Memory B cell (primary cell): ENCODE measurements at regions not wholly inside any gene's neighbourhood (a gene's known extent, or its start where the extent isn't known, plus 50 kb on each side); places are given as distances from the start of the nearest gene placed in this dataset.

Experiments
- ATAC-seq: fragments of 150-1000 bp; cut with Tn5 transposase; 2 replicates; pipeline ENCODE4 v1.10.0; 2021; ENCODE audit warnings: low read depth, mild to moderate bottlenecking, moderate library complexity
- DNase-seq, 2 donors: peaks; one replicate each; pipeline ENCODE4 v3.0.0; 2022; ENCODE audit warnings: low spot score in 2 of 2
- H3K27ac Mint-ChIP-seq: one replicate; pipeline ENCODE4 v1.8.0; 2022; ENCODE audit warnings: mild to moderate bottlenecking, moderate library complexity, mixed read lengths
- H3K27me3 Mint-ChIP-seq: one replicate; pipeline ENCODE4 v1.8.0; 2022; ENCODE audit warnings: mixed read lengths
- H3K36me3 Mint-ChIP-seq: one replicate; pipeline ENCODE4 v1.8.0; 2022; ENCODE audit warnings: mild to moderate bottlenecking, mixed read lengths
- H3K4me1 Mint-ChIP-seq: one replicate; pipeline ENCODE4 v1.8.0; 2022; ENCODE audit warnings: mixed read lengths
- H3K4me3 Mint-ChIP-seq: one replicate; pipeline ENCODE4 v1.8.0; 2022; ENCODE audit warnings: mild to moderate bottlenecking, moderate library complexity, mixed read lengths
- H3K9me3 Mint-ChIP-seq: one replicate; pipeline ENCODE4 v1.8.0; 2022; ENCODE audit warnings: mixed read lengths

- Mint-ChIP-seq H3K4me3 (no peak overlapping the region), H3K36me3 (no peaks in the 10 kb centered on the region), H3K27ac (no peak overlapping the region), H3K9me3 (peaks cover 12% of the 10 kb centered on the region), H3K27me3 (no peaks in the 10 kb centered on the region), H3K4me1 (no peaks in the 10 kb centered on the region)
- ATAC-seq (no peak), DNase-seq (no peak)
Measured at GRCh38 chr11:23490557-23491235, 630.4 kb upstream of the CCDC179 start.

DNA sequence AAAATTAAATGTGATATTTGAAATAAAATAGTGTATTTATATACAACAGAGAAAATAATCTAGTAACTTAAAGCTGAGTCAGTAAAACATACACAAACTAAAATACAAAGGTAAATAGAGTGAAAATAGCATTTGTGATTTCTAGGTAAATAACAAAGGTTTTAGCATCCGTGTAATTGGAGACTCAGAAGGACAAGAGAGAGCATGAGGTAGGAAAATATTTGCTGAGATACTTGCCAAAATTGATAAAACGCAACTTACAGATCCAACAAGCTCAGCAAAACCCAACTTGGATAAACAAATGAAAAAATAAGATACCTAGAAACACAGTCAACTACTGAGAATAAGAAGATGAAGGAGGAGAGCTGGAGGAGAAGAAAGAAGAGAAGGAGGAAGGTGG, 634.7 kb upstream of the CCDC179 start:
- Mint-ChIP-seq H3K27ac (no peak overlapping the region), H3K9me3 (peaks cover 7% of the 10 kb centered on the region)

GRCh38 chr11:23496340-23496739, 636.1 kb upstream of the CCDC179 start:
- Mint-ChIP-seq H3K27me3 (no peaks in the 10 kb centered on the region), H3K9me3 (peaks cover 7% of the 10 kb centered on the region), H3K27ac (no peak overlapping the region), H3K4me1 (no peaks in the 10 kb centered on the region), H3K36me3 (no peaks in the 10 kb centered on the region), H3K4me3 (no peak overlapping the region)
- ATAC-seq (no peak), DNase-seq (no peak)

More for the DNA sequence above, 634.7 kb upstream of the CCDC179 start:
- H3K36me3 Mint-ChIP-seq: no peaks in the 10 kb centered on the region
- DNase-seq (no peak), ATAC-seq (no peak)
- H3K4me1 Mint-ChIP-seq: no peaks in the 10 kb centered on the region
- no peak overlapping the region for H3K4me3 Mint-ChIP-seq
- H3K27me3 Mint-ChIP-seq: no peaks in the 10 kb centered on the region

GRCh38 chr11:23497040-23497439, 636.8 kb upstream of the CCDC179 start:
- H3K27me3 Mint-ChIP-seq: no peaks in the 10 kb centered on the region
- H3K36me3 Mint-ChIP-seq: no peaks in the 10 kb centered on the region
- H3K4me1 Mint-ChIP-seq: no peaks in the 10 kb centered on the region
- peaks cover 2% of the 10 kb centered on the region for H3K9me3 Mint-ChIP-seq
- DNase-seq: no peak
- H3K4me3 Mint-ChIP-seq: no peak overlapping the region
- no peak for ATAC-seq
- H3K27ac Mint-ChIP-seq: no peak overlapping the region

DNA sequence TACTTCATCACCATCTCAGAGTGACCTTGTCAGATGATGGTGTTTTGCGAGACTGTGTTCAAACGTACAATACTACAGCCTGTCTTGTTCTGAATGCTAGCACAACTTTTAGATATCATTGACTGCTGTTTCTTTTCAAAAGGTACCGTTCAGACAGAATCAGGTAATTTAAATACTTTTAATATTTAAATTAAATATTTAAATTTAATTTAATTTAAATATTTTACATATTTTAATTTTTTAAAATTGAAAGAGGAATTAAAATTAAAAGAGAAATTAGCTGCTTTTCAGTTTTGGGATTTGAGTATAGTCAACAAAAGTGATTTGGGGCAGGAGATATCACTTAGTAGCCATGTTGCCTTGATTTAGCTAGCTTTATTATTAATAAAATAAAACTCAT, 642.1 kb upstream of the CCDC179 start:
- H3K4me1 Mint-ChIP-seq: no peaks in the 10 kb centered on the region
- H3K9me3 Mint-ChIP-seq: peaks cover 2% of the 10 kb centered on the region
- H3K27ac Mint-ChIP-seq: no peak overlapping the region
- H3K27me3 Mint-ChIP-seq: no peaks in the 10 kb centered on the region
- DNase-seq (no peak), ATAC-seq (no peak)
- H3K36me3 Mint-ChIP-seq: no peaks in the 10 kb centered on the region
- no peak overlapping the region for H3K4me3 Mint-ChIP-seq

DNA sequence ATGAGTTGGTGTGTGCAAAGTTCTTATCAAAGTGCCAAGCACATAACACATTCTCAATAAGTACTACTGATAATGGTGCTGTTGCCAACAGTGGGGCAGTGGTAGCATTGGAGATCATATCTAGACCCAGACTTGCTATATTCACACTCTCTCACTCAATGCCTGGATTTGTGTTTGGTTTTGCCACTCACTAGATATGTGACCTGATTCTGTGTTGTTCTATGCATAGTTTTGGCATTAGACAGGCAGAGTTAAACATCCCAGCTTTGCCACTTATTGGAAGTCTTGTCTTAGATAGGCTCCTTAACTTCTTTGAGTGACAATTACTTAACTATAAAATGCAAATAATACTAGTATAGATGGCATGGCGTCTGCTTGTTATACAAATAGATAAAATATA, 642.6 kb upstream of the CCDC179 start:
- no peak for ATAC-seq

GRCh38 chr11:23509023-23509422, 648.7 kb upstream of the CCDC179 start:
- H3K9me3 Mint-ChIP-seq: peaks cover 5% of the 10 kb centered on the region
- ATAC-seq (no peak), DNase-seq (no peak)
- no peaks in the 10 kb centered on the region for H3K27me3 Mint-ChIP-seq
- H3K4me1 Mint-ChIP-seq: no peaks in the 10 kb centered on the region
- no peak overlapping the region for H3K4me3 Mint-ChIP-seq
- no peaks in the 10 kb centered on the region for H3K36me3 Mint-ChIP-seq
- no peak overlapping the region for H3K27ac Mint-ChIP-seq

More for the DNA sequence above, 642.6 kb upstream of the CCDC179 start:
- H3K27me3 Mint-ChIP-seq: no peaks in the 10 kb centered on the region
- no peaks in the 10 kb centered on the region for H3K36me3 Mint-ChIP-seq
- peaks cover 2% of the 10 kb centered on the region for H3K9me3 Mint-ChIP-seq
- H3K4me3 Mint-ChIP-seq: no peak overlapping the region
- no peaks in the 10 kb centered on the region for H3K4me1 Mint-ChIP-seq
- no peak for DNase-seq
- no peak overlapping the region for H3K27ac Mint-ChIP-seq

GRCh38 chr11:23509821-23510220, 649.5 kb upstream of the CCDC179 start:
- no peak for ATAC-seq
- no peak overlapping the region for H3K27ac Mint-ChIP-seq
- H3K4me3 Mint-ChIP-seq: no peak overlapping the region
- no peaks in the 10 kb centered on the region for H3K27me3 Mint-ChIP-seq
- H3K4me1 Mint-ChIP-seq: no peaks in the 10 kb centered on the region
- DNase-seq: no peak
- no peaks in the 10 kb centered on the region for H3K36me3 Mint-ChIP-seq
- H3K9me3 Mint-ChIP-seq: peaks cover 5% of the 10 kb centered on the region

DNA sequence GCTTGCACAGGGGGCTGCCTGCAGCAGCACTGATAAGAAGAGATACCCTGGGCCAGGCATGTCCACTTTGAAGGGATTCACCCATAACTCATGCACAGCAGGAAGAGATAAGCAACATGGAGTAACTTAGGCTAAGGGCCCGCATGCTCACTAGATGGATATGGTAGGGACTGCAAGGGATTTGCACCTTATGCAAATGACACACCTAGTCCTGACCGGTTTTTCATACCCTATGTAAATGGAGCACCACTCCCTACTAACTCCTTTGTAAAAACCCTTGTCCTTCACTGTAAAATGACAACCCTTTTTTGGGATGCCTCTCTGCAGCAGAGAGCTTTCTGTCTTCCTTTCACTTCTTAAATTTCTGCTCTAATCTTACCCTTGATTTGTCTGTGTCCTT, 658.9 kb upstream of the CCDC179 start:
- no peak for ATAC-seq
- Mint-ChIP-seq H3K27me3 (no peaks in the 10 kb centered on the region), H3K27ac (no peak overlapping the region), H3K4me1 (no peaks in the 10 kb centered on the region), H3K4me3 (no peak overlapping the region), H3K36me3 (no peaks in the 10 kb centered on the region), H3K9me3 (no peaks in the 10 kb centered on the region)
- DNase-seq: no peak

DNA sequence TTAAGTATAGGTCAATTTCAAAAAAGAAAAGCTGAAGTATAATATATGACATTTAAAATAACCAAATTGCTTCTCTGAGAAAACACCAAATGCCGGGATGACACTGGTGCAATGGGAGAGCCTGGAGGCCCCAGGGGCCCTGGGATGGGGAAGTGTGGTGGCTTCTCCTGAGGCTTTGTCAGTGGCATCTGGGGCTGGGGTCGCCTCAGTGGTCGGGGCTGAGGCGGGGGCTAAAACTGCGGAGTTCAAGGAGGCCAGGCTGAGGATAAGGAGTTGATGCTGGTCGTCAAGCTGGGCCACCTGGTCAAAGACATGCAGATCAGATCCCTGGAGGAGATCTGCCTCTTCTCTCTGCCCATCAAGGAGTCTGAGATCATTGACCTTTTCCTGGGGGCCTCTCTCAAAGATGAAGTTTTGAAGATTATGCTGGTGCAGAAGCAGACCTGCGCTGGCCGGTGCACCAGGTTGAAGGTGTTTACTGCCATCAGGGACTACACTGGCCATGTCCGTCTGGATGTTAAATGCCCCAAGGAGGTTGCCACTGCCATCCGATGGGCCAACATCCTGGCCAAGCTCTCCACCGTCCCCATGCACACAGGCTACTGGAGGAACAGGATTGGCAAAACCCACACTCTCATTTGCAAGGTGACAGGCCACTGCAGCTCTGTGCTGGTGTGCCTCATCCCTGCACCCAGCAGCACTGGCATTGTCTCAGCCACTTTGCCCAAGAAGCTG, 660.1 kb upstream of the CCDC179 start:
- Mint-ChIP-seq H3K27ac (no peak overlapping the region), H3K9me3 (no peaks in the 10 kb centered on the region), H3K36me3 (no peaks in the 10 kb centered on the region), H3K4me3 (no peak overlapping the region), H3K27me3 (no peaks in the 10 kb centered on the region), H3K4me1 (no peaks in the 10 kb centered on the region)
- no peak for DNase-seq
- ATAC-seq: no peak

GRCh38 chr11:23536907-23537306, 676.6 kb upstream of the CCDC179 start:
- Mint-ChIP-seq H3K36me3 (no peaks in the 10 kb centered on the region), H3K9me3 (peaks cover 2% of the 10 kb centered on the region), H3K4me3 (no peak overlapping the region), H3K27me3 (no peaks in the 10 kb centered on the region), H3K27ac (no peak overlapping the region), H3K4me1 (peaks cover 3% of the 10 kb centered on the region)
- ATAC-seq (no peak), DNase-seq (no peak)

DNA sequence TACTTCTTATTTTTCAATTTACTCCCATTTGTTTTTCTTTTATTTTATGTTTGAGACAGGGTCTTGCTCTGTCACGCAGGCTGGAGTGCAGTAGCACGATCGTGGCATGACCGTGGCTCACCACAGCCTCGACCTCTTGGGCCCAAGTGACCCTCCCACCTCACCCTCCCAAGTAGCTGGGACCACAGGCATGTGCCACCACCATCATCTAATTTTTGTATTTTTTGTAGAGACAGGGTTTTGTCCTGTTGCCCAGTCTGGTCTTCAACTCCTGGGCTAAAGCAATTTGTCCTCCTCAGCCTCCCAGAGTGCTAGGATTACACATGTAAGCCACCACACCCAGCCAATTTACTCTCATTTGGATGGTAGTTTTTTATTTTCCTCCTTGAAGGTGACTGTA, 679.3 kb upstream of the CCDC179 start:
- DNase-seq: no peak
- H3K4me3 Mint-ChIP-seq: no peak overlapping the region
- no peak for ATAC-seq

GRCh38 chr11:23540101-23540561, 679.9 kb upstream of the CCDC179 start:
- Mint-ChIP-seq H3K4me1 (peaks cover 3% of the 10 kb centered on the region), H3K27ac (no peak overlapping the region), H3K36me3 (no peaks in the 10 kb centered on the region), H3K4me3 (no peak overlapping the region), H3K9me3 (no peaks in the 10 kb centered on the region), H3K27me3 (no peaks in the 10 kb centered on the region)
- DNase-seq: no peak
- ATAC-seq: no peak

More for the DNA sequence above, 679.3 kb upstream of the CCDC179 start:
- H3K9me3 Mint-ChIP-seq: peaks cover 2% of the 10 kb centered on the region
- no peaks in the 10 kb centered on the region for H3K36me3 Mint-ChIP-seq
- no peaks in the 10 kb centered on the region for H3K27me3 Mint-ChIP-seq
- peaks cover 3% of the 10 kb centered on the region for H3K4me1 Mint-ChIP-seq
- no peak overlapping the region for H3K27ac Mint-ChIP-seq

DNA sequence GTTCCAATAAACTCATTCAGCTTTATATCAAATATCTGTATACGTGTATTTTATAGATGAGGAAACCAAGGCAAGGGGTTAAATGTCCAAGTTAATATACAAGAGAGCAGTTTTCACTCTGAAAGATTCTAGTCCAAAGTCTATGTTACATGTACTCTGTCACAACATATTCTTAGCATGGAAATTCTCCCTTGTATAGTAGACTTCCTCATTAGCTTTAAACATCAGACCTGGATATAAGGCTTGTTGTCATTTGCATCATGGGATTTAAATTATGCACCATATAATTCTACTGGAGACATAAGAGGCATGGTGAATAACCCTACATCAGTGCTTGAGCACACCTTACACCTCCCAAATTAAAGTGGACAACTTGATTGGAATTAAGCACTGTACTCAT, 681.9 kb upstream of the CCDC179 start:
- ATAC-seq (no peak), DNase-seq (no peak)
- peaks cover 3% of the 10 kb centered on the region for H3K4me1 Mint-ChIP-seq
- H3K4me3 Mint-ChIP-seq: no peak overlapping the region
- H3K36me3 Mint-ChIP-seq: no peaks in the 10 kb centered on the region
- no peak overlapping the region for H3K27ac Mint-ChIP-seq
- H3K27me3 Mint-ChIP-seq: no peaks in the 10 kb centered on the region
- H3K9me3 Mint-ChIP-seq: no peaks in the 10 kb centered on the region

DNA sequence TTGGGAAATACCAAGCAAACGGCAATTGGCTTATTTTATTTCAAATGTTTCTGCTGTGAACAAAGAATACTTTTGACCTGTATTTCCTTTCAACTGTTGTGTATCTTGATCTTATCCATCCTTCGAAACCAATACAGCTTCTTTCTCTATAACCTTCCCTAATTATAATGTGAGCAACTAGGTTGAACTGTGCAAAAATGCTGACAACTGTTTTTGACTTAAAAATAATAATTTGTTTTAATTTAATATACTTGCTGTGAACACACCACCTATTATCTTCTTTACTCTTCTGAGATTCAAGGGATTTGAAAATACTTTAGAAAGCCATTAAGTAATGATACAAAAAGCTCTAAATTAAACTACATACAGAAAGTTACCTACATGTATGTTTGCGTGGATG, 682.5 kb upstream of the CCDC179 start:
- no peak for ATAC-seq
- Mint-ChIP-seq H3K4me3 (no peak overlapping the region), H3K9me3 (no peaks in the 10 kb centered on the region), H3K36me3 (no peaks in the 10 kb centered on the region), H3K27me3 (no peaks in the 10 kb centered on the region), H3K4me1 (peaks cover 3% of the 10 kb centered on the region), H3K27ac (no peak overlapping the region)
- DNase-seq: no peak
